Adrenal gland (tissue), 5 donors: ENCODE measurements at regions not wholly inside any gene's neighbourhood (a gene's known extent, or its start where the extent isn't known, plus 50 kb on each side); places are given as distances from the start of the nearest gene placed in this dataset.

Source experiments
- CTCF ChIP-seq, 6 experiments: fragments of 450-650 bp in 4 of 6; fragments of 200-600 bp in 2 of 6; sonication (generic) in 1 of 6; IDR thresholded peaks; 1 replicate in 5 of 6; 2 replicates in 1 of 6; pipeline versions ENCODE4 v1.5.1 to v1.8.0; 2016 to 2021; ENCODE audit warnings: antibody characterized with exemption in 6 of 6, mild to moderate bottlenecking in 2 of 6, moderate library complexity in 1 of 6
- POLR2A ChIP-seq, 2 donors: fragments of 450-650 bp; IDR thresholded peaks; one replicate each; pipeline ENCODE4 v1.6.1; 2017; ENCODE audit warnings: antibody characterized with exemption in 2 of 2, mild to moderate bottlenecking in 2 of 2, moderate library complexity in 1 of 2
- donor health status: DM: no; HTN: no; CAD: no.

DNA sequence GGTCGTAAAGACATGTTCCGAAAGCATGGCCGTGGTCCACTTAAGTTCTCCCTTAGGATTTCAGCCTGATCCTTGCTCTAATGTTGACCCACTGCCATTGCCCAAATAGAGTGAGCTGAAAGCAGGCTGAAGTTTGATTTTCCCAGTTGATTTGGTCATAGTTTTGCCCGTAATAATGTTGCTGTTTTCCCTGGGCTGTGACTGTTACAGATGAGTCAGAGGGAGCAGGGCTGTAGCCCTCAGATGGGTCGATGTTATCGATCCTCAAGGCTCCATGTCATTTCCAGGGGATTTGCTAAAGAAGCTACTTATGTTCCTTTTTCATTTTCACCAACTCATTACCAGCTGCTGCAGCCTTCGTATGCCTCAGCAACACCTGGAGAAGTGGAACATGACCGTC lies 169.0 kb upstream of the ZFHX3 start:
- TF ChIP-seq CTCF (IDR thresholded peaks at IDR 0.05) (no peak), POLR2A (IDR thresholded peaks at IDR 0.05) (no peak)
